Mononuclear cell (primary cell): ENCODE measurements at regions not wholly inside any gene's neighbourhood (a gene's known extent, or its start where the extent isn't known, plus 50 kb on each side); places are given as distances from the start of the nearest gene placed in this dataset.
A peak's percentile ranks its signal among the peaks of the same experiment; 100 is the strongest.
"Not testable (repeated sequence)": the region's sequence is repeated elsewhere in the genome, so short reads cannot be mapped to it uniquely, and the experiment has no call there.

Experiments
- H3K27me3 ChIP-seq: 2 replicates; pipeline ENCODE4 v1.6.0; 2011; ENCODE audit warnings: low read length, control low read depth; ENCODE audit not compliant: insufficient read depth
- H3K4me1 ChIP-seq: 2 replicates; pipeline ENCODE4 v1.5.1; 2011; ENCODE audit warnings: mild to moderate bottlenecking, low read length, control low read depth; ENCODE audit not compliant: insufficient read depth
- H3K4me3 ChIP-seq: 2 replicates; pipeline ENCODE4 v1.5.1; 2011; ENCODE audit warnings: mild to moderate bottlenecking, low read length, moderate library complexity
- H3K9me3 ChIP-seq: 2 replicates; pipeline ENCODE4 v1.5.1; 2011; ENCODE audit warnings: low read depth, mild to moderate bottlenecking, control low read depth, low read length

DNA sequence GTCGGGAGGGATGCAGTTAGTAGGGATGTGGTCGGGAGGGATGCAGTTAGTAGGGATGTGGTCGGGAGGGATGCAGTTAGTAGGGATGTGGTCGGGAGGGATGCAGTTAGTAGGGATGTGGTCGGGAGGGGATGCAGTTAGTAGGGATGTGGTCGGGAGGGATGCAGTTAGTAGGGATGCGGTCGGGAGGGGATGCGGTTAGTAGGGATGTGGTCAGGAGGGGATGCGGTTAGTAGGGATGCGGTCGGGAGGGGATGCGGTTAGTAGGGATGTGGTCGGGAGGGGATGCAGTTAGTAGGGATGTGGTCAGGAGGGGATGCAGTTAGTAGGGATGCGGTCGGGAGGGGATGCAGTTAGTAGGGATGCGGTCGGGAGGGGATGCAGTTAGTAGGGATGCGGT is 96.2 kb downstream of the BDH1 start:
- not testable (repeated sequence) for H3K9me3 ChIP-seq, H3K27me3 ChIP-seq, H3K4me3 ChIP-seq
- peaks cover 19% of the 10 kb centered on the region for H3K4me1 ChIP-seq

DNA sequence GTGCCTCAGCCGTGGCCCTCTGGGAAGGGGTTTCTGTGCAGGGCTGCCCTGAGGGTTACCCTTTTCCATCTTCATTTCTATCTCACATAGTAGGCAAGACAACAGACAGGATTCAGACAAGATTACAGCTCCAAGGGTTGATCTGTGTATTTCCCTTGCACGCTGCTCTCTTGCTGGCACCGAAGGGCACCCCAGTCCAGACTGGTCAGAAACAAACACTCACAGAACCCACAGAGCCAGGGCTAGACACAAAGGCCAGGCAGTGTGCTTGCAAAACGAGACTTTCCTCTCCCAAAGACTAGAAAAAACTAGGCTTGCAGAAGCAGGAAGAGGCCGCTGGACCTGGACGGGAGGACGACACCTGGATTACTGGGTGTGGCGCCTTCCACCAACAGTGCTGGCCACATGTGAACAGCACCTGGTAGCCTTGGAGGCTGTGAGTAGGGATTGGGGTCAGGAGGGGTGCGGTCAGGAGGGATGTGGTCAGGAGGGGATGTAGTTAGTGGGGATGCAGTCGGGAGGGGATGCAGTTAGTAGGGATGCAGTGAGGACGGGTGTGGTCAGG is 96.8 kb downstream of the BDH1 start:
- no peaks in the 10 kb centered on the region for H3K9me3 ChIP-seq
- peaks cover 19% of the 10 kb centered on the region for H3K4me1 ChIP-seq

DNA sequence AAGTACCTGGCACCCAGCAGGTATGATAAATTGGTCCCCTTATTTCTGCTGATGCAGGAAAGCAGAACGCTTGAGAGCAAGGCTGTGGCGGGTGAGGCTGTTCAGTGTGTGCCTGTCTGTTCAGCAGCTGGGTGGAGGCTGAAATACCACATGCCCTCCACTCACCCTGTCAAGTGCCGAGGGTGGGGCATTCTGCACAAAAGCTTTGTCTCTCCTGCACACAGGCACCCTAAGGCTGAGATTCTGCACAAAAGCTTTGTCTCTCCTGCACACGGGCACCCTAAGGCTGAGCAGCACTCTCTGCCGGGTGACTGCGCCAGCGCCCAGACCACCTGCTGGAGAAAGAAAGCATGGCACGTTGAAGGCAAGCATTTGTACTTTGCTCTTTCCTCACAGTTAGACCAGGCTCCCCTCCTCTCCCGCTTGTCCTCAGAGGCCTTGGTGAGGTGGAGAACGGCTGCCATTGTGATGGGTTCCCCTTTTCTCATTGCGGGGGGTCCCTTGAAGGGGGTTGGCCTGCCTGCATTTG is 97.5 kb downstream of the BDH1 start:
- no peaks in the 10 kb centered on the region for H3K9me3 ChIP-seq
- no peaks in the 10 kb centered on the region for H3K27me3 ChIP-seq
- H3K4me3 ChIP-seq = no peak overlapping the region
- peaks cover 19% of the 10 kb centered on the region for H3K4me1 ChIP-seq

More for the DNA sequence above, 96.8 kb downstream of the BDH1 start:
- H3K4me3 ChIP-seq = no peak overlapping the region
- no peaks in the 10 kb centered on the region for H3K27me3 ChIP-seq

DNA sequence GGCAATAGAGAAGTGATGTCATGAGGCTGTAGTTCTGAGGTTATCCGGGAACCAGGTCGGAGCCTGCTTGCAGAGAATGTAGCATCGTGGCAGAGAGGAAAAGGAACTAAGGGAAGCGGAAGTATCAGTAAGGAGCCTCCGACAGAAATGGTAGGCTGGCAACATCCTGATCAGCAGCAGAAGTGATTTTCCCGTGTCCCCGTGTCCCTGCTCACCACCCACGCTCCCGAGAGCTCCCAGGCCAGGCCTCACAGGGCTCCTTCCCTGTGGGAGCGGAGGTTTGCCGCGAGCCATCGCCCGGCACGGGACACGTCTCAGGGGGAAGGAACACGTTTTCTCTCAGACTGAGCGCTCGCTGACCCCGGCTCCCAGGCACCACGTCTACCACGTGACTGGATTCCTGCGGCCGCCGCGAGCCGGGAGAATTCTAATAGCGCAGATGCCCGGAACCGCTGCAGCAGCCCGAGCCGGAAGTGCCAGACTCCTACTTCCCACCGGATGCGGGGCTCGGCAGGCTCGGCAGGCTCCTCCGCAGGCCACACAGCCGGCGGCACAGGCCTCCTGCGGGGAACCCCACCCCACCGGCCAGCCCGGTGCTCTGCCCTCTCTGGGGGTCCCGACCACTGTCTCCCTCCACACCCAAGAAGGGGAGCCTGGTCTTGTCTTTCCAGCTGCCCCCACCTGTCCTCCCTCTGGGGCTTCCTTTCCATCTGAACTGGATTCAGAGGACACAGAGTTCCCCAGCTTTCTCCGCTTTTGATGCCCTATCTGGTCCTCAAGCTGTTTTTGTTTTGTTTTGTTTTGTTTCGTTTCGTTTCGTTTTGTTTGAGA is 99.3 kb downstream of the BDH1 start:
- Histone ChIP-seq H3K27me3 (no peaks in the 10 kb centered on the region), H3K4me1 (peaks cover 19% of the 10 kb centered on the region), H3K4me3 (peak overlapping the region; percentile 63), H3K9me3 (no peaks in the 10 kb centered on the region)

DNA sequence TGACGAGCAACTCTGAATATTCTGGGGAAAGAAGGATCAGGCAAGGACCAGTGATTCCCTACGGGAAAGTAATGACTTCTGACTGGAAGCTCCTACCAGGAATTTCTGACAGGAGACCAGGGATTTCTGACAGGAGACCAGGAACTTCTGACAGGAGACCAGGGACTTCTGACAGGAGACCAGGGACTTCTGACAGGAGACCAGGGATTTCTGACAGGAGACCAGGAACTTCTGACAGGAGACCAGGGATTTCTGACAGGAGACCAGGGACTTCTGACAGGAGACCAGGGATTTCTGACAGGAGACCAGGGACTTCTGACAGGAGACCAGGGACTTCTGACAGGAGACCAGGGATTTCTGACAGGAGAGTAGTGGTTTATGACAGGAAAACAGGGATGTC is 100.9 kb downstream of the BDH1 start:
- H3K4me1 ChIP-seq = peaks cover 19% of the 10 kb centered on the region
- H3K27me3 ChIP-seq, H3K4me3 ChIP-seq, H3K9me3 ChIP-seq: not testable (repeated sequence)

DNA sequence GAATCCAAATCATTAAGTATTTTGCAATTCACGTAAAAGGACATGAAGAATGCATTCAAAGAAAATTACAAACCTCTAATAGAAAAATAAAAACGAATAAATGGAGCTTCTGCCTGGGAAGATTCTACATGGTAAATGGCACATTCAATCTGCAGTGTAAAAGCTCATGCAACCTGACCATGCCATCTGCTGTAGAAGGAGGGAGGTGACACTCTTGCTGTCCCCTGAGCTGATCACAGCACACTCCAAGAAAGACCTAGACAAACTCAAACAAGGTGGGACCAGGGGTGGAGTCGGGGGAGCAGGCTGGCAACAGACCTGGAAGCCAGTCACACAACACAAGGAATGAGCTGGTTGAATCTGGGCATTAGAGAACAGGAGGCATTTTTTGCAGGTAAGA is 101.8 kb downstream of the BDH1 start:
- Histone ChIP-seq H3K27me3 (no peaks in the 10 kb centered on the region), H3K9me3 (no peaks in the 10 kb centered on the region), H3K4me1 (peaks cover 19% of the 10 kb centered on the region), H3K4me3 (no peak overlapping the region)

DNA sequence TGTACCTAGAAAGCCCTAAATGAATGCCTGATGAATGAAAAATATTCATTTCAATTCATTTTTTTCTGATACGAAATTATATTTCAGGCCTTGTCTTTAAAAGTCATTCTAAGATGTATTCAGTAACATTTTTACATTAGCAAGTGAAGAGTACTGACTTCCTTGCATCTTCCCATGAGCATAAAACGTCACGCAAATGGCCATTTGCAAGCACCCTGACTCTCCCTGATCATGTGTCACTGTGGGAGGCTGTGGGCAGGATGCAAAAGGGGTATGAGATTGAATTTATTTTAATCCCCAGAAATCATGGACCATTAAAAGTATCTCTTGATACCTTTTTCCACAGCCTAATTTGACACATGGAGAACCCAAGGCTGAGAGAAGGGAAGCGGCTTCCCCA is 105.0 kb downstream of the BDH1 start:
- Histone ChIP-seq H3K4me1 (peaks cover 2% of the 10 kb centered on the region), H3K9me3 (no peaks in the 10 kb centered on the region), H3K27me3 (no peaks in the 10 kb centered on the region)

DNA sequence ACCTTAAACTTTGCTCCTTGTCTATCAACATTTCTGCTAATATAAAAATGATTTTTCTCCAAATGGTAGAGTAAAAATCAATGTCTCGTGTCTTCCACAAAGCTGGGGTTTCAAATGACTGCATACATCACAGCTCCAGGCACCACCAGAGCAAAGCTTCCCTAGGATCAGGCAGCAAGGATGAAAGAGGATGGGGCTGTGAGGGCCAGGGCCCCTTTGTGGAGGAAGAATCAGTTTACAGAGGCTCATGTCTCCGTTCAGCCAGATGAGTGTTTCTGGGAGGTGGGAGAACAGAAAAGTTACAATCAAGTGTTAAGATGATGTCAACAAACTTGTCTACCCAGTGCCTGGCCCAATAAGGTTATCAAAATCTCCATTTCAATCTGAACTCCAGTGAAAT is 105.5 kb downstream of the BDH1 start:
- Histone ChIP-seq H3K9me3 (no peaks in the 10 kb centered on the region), H3K27me3 (no peaks in the 10 kb centered on the region), H3K4me1 (no peaks in the 10 kb centered on the region), H3K4me3 (no peak overlapping the region)

More for the DNA sequence above, 105.0 kb downstream of the BDH1 start:
- H3K4me3 ChIP-seq = no peak overlapping the region

DNA sequence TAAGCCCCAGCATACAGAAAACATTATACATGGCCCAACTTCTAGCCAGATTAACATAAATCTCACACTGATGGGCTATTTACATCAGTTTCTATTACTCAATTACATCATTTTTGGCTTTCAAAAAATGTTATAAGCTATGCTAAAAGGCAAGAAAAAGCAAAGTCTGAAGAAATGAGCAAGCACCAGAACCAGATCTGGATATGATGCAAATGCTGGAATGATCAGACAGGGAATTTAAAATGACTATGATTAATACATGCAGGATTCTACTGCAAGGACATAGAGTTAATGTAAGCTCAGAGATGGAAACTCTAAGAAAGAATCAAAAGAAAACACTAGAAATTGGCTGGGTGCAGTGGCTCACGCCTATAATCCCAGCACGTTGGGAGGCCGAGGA is 106.6 kb downstream of the BDH1 start:
- not testable (repeated sequence) for H3K9me3 ChIP-seq, H3K4me1 ChIP-seq, H3K4me3 ChIP-seq, H3K27me3 ChIP-seq

DNA sequence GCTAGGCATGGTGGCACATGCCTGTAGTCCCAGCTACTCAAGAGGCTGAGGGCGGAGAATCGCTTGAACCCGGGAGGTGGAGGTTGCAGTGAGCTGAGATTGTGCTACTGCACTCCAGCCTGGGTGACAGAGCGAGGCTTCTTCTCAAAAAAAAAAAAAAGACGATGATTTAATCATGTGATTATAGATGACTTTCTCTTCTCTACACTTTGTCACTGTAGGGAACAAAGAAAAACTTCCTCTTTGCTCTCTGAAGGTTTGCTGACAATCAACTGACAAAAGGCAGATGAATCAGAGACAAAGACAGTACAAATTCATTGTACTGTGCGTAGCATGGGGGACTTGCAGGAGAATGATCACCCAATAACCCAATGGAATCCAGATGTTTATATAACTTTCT is 108.0 kb downstream of the BDH1 start:
- not testable (repeated sequence) for H3K4me3 ChIP-seq, H3K27me3 ChIP-seq, H3K9me3 ChIP-seq, H3K4me1 ChIP-seq

DNA sequence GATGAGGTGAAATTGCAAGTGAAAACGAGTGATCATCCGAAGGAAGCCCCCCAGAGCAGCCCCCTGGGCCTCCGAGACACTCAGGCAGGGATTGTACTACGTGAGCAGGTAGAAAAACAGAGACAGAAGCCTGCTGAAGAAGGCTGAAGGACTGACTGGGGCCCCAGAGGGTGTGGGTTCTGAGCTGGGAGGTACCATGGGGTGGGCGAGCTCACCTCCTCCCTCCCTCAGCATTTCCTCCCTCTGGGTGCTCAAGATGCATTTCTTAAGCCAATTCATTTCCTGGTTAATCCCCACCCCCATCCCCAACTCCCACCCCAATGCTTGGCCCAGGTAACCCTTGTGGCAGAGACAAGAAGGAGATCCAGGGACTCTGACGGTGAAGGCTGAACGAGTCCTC is 108.7 kb downstream of the BDH1 start:
- no peaks in the 10 kb centered on the region for H3K4me1 ChIP-seq
- no peak overlapping the region for H3K4me3 ChIP-seq
- H3K9me3 ChIP-seq = no peaks in the 10 kb centered on the region
- no peaks in the 10 kb centered on the region for H3K27me3 ChIP-seq

DNA sequence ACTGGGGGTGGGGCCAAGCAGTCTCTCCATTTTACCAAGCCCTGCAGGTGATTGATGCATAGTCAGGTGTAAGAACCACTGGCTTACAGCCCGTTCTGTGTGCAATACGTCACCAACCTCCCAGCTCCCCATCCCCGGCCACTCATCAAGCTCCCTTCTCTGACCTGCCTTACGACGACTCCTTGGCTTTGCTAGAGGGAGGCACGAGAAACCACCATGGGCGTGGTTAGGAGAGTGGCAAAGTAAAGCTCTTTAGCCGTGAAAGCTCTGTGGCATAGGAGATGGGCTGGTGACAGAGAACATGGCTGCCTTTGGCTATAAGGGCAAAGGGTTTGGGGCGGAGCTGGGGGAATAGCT is 109.1 kb downstream of the BDH1 start:
- Histone ChIP-seq H3K27me3 (no peaks in the 10 kb centered on the region), H3K4me3 (no peak overlapping the region), H3K4me1 (no peaks in the 10 kb centered on the region), H3K9me3 (no peaks in the 10 kb centered on the region)

DNA sequence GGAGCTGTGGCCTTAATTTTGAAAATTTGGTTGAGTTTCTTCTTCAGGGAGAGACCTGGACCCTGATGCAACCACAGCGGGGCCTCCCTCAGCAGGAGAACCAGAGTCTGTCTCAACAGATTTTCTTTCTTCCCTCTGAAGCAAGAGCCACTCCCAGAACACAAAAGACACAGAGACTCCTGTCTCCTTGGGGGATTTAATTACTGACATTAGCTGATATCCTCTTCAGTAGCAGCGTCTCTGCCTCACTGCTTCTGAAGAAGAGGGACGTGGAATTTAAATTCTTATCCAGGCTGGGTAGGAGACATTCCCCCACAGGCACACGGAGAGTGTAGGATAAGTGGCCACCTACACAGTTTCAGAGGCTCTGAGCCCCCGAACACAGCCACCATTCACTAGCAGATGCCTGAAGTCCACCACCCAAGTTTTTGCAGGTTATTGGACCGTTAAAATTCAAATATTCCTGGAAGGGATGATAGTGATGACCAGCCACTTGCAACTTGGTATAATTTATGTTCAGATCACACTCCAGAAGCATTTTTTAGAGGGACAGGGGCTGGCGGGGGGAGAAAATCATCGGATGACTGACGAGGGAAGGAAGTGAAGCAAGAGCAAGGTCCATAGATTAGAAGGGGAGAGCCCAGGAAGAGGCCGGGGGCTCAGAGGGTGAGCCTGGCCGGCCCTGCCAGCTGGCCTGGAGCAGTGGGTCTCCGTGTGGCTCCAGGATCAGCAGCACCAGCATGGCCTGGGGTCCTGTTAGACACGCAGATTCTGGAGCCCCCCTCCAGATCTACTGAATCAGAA is 109.7 kb downstream of the BDH1 start:
- Histone ChIP-seq H3K27me3 (no peaks in the 10 kb centered on the region), H3K9me3 (no peaks in the 10 kb centered on the region), H3K4me1 (no peaks in the 10 kb centered on the region), H3K4me3 (no peak overlapping the region)

DNA sequence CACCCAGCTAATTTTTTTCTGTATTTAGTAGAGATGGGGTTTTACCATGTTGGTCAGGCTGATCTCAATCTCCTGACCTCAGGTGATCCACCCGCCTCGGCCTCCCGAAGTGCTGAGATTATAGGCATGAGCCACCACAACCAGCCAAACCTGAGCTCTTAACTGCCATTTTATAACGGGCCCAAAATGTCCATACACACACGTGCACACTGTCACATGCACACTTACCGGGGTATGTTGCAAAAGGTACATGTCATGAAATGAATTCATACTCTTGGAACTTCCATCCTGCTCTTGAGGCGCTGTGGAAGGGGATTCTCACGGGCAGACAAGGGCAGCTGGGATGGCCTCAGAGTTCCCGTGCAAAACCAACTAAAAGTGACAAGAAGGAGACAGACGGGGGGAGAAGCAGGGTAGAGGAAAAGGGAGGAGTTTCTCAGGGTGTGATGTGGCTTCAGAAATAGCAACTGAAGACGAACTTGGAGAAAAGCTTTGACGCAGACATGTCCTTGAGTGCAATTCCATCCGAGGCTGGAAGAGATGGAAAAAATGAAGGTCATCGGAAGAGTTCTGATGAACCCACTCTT is 110.9 kb downstream of the BDH1 start:
- no peaks in the 10 kb centered on the region for H3K4me1 ChIP-seq
- H3K4me3 ChIP-seq = no peak overlapping the region
- H3K9me3 ChIP-seq = no peaks in the 10 kb centered on the region
- H3K27me3 ChIP-seq = no peaks in the 10 kb centered on the region

DNA sequence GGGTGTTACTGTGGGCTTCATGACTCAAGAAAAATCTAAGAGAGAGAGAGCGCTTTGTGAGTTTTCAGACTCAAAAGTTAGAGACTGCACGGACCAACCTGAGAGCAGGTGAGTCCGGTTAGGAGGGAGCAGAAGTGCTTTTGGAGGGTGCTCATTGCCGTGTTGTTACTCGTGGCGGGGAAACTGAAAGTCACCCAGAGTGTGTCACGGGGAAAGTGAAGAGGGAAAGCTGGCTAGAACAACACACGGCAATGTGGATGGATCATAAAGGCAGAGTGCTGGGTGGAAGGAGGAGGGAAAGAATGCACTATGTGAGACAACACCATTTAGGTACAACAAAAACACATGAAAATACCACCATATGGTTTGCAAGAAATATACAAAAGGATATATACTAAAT is 112.3 kb downstream of the BDH1 start:
- no peaks in the 10 kb centered on the region for H3K4me1 ChIP-seq
- no peaks in the 10 kb centered on the region for H3K27me3 ChIP-seq
- no peak overlapping the region for H3K4me3 ChIP-seq
- H3K9me3 ChIP-seq = no peaks in the 10 kb centered on the region
